Caco-2 (cell line): ENCODE measurements at regions not wholly inside any gene's neighbourhood (a gene's known extent, or its start where the extent isn't known, plus 50 kb on each side); places are given as distances from the start of the nearest gene placed in this dataset.

ENCODE experiments used
- BruUV-seq: library from RNA; stranded (reverse); fragments of 400-500 nt; replicated peaks from 2 replicates; lab custom pipeline; 2021; lab: Mats Ljungman, UMichigan
- CTCF ChIA-PET: fragments of 300-600 bp; sonication (Branson Sonifier 250); formaldehyde crosslinking; loops from one replicate; lab custom pipeline; 2022; ENCODE audit warnings: antibody characterized with exemption; lab: Charles Lee
- POLR2A ChIA-PET: fragments of 300-600 bp; sonication (Branson Sonifier 250); formaldehyde crosslinking; loops from one replicate; lab custom pipeline; 2022; ENCODE audit warnings: antibody characterized with exemption; lab: Charles Lee
- DNase-seq, 2 experiments: peaks; one replicate each; pipeline versions ENCODE4 v3.0.0 to v3.0.0-alpha.2; 2020 to 2022
- H3K27me3 ChIP-seq: replicated peaks from 2 replicates; pipeline ENCODE4 v1.6.0; 2011; ENCODE audit warnings: low read length; ENCODE audit not compliant: control insufficient read depth, insufficient read depth
- H3K36me3 ChIP-seq: 2 replicates; pipeline ENCODE4 v1.5.1; 2011; ENCODE audit warnings: low read length; ENCODE audit not compliant: control insufficient read depth, insufficient read depth
- H3K4me1 ChIP-seq: fragments of 250-450 bp; sonication (Bioruptor Pico); 2 replicates; pipeline ENCODE4 v1.5.1; 2020; ENCODE audit warnings: mild to moderate bottlenecking
- H3K4me3 ChIP-seq: 2 replicates; pipeline ENCODE4 v1.5.1; 2011; ENCODE audit warnings: low read depth, mild to moderate bottlenecking, control low read depth, low read length
- H3K9me3 ChIP-seq: fragments of 250-450 bp; sonication (Bioruptor Pico); 2 replicates; pipeline ENCODE4 v1.5.1; 2020; ENCODE audit warnings: mild to moderate bottlenecking, moderate library complexity
- H3K27ac Mint-ChIP-seq: one replicate; pipeline ENCODE4 v1.8.0; 2022; ENCODE audit warnings: mixed read lengths; ENCODE audit not compliant: unreplicated experiment
- H3K27me3 Mint-ChIP-seq: one replicate; pipeline ENCODE4 v1.8.0; 2022; ENCODE audit warnings: mixed read lengths; ENCODE audit not compliant: insufficient read depth, unreplicated experiment
- H3K36me3 Mint-ChIP-seq: one replicate; pipeline ENCODE4 v1.8.0; 2022; ENCODE audit warnings: mild to moderate bottlenecking, mixed read lengths; ENCODE audit not compliant: insufficient read depth, unreplicated experiment
- H3K4me1 Mint-ChIP-seq: one replicate; pipeline ENCODE4 v1.8.0; 2022; ENCODE audit warnings: low read depth, mixed read lengths; ENCODE audit not compliant: unreplicated experiment
- H3K4me3 Mint-ChIP-seq: one replicate; pipeline ENCODE4 v1.8.0; 2022; ENCODE audit warnings: mild to moderate bottlenecking, moderate library complexity, mixed read lengths; ENCODE audit not compliant: unreplicated experiment
- H3K9me3 Mint-ChIP-seq: one replicate; pipeline ENCODE4 v1.8.0; 2022; ENCODE audit warnings: mixed read lengths; ENCODE audit not compliant: unreplicated experiment
- CTCF ChIP-seq, 2 experiments: fragments of 200-600 bp in 1 of 2; IDR thresholded peaks; 1 replicate in 1 of 2; 2 replicates in 1 of 2; pipeline versions ENCODE4 v1.5.1 to v1.8.0; 2011 to 2022; ENCODE audit warnings: antibody characterized with exemption in 1 of 2, control low read depth in 1 of 2, inconsistent platforms in 1 of 2, low read depth in 1 of 2, low read length in 1 of 2, mild to moderate bottlenecking in 1 of 2, moderate library complexity in 1 of 2; ENCODE audit not compliant: insufficient read depth in 1 of 2, severe bottlenecking in 1 of 2, unreplicated experiment in 1 of 2
- intact Hi-C: fragments of 100-400 bp; cut with micrococcal nuclease; formaldehyde crosslinking; loops from one replicate; pipeline ENCODE4 v1.10.0; 2022; ENCODE audit not compliant: unreplicated experiment

- Histone ChIP-seq H3K36me3 (no peaks in the 10 kb centered on the region), H3K4me3 (no peak overlapping the region), H3K4me1 (peaks cover 4% of the 10 kb centered on the region; the same call in 1 of the 2 replicates), H3K9me3 (no peaks in the 10 kb centered on the region), H3K27me3 (no peaks in the 10 kb centered on the region)
- Mint-ChIP-seq H3K4me3 (no peak overlapping the region), H3K36me3 (no peaks in the 10 kb centered on the region), H3K27me3 (no peaks in the 10 kb centered on the region), H3K4me1 (no peaks in the 10 kb centered on the region), H3K9me3 (no peaks in the 10 kb centered on the region), H3K27ac (no peak overlapping the region)
- CTCF ChIA-PET, result interaction anchor here (1.6 kb wide), 1 partner anchor 977 kb away, joined by 12 read pairs; no protein-coding TSS in a partner anchor
- intact Hi-C loops, result loop anchor here (1.0 kb wide), 2 partner anchors 677 to 976 kb away; no protein-coding TSS in a partner anchor
- POLR2A ChIA-PET, result no interaction called here
- no TSS peak for BruUV-seq
- no peak for TF ChIP-seq CTCF (IDR thresholded peaks at IDR 0.05; ENCODE audit: insufficient read depth in 1 of 2, low read depth in 1 of 2, low read length in 1 of 2, severe bottlenecking in 1 of 2, unreplicated experiment in 1 of 2)
- DNase-seq, result no peak
Observed at GRCh38 chr6:48764286-48765044, 653.5 kb upstream of the PTCHD4 start.

- Histone ChIP-seq H3K4me3 (no peak overlapping the region), H3K4me1 (no peaks in the 10 kb centered on the region), H3K9me3 (no peaks in the 10 kb centered on the region), H3K36me3 (no peaks in the 10 kb centered on the region), H3K27me3 (no peaks in the 10 kb centered on the region)
- TF ChIP-seq CTCF (IDR thresholded peaks at IDR 0.05; ENCODE audit: insufficient read depth in 1 of 2, low read depth in 1 of 2, low read length in 1 of 2, severe bottlenecking in 1 of 2, unreplicated experiment in 1 of 2), result no peak
- no peaks in the 10 kb centered on the region for H3K27me3 Mint-ChIP-seq
- BruUV-seq, result no TSS peak
- H3K27ac Mint-ChIP-seq, result no peak overlapping the region
- H3K4me3 Mint-ChIP-seq, result no peak overlapping the region
- H3K36me3 Mint-ChIP-seq, result no peaks in the 10 kb centered on the region
- no peaks in the 10 kb centered on the region for H3K9me3 Mint-ChIP-seq
- DNase-seq, result no peak
- ChIA-PET CTCF (no interaction called here), POLR2A (no interaction called here)
- no peaks in the 10 kb centered on the region for H3K4me1 Mint-ChIP-seq
- intact Hi-C loops, result no loop called here
Observed at GRCh38 chr6:48757661-48758060, 646.7 kb upstream of the PTCHD4 start.

- CTCF ChIA-PET, result no interaction called here
- Histone ChIP-seq H3K4me1 (no peaks in the 10 kb centered on the region), H3K27me3 (no peaks in the 10 kb centered on the region), H3K4me3 (no peak overlapping the region), H3K36me3 (no peaks in the 10 kb centered on the region), H3K9me3 (no peaks in the 10 kb centered on the region)
- no TSS peak for BruUV-seq
- DNase-seq, result no peak
- Mint-ChIP-seq H3K4me3 (no peak overlapping the region), H3K27me3 (no peaks in the 10 kb centered on the region), H3K9me3 (no peaks in the 10 kb centered on the region), H3K36me3 (no peaks in the 10 kb centered on the region), H3K4me1 (no peaks in the 10 kb centered on the region), H3K27ac (no peak overlapping the region)
- intact Hi-C loops, result no loop called here
- POLR2A ChIA-PET, result no interaction called here
- TF ChIP-seq CTCF (IDR thresholded peaks at IDR 0.05; ENCODE audit: insufficient read depth in 1 of 2, low read depth in 1 of 2, low read length in 1 of 2, severe bottlenecking in 1 of 2, unreplicated experiment in 1 of 2), result no peak
Observed at GRCh38 chr6:48755315-48755714, 644.3 kb upstream of the PTCHD4 start.
